ENCODE measurements at regions not wholly inside any gene's neighbourhood (a gene's known extent, or its start where the extent isn't known, plus 50 kb on each side); places are given as distances from the start of the nearest gene placed in this dataset.

DNA sequence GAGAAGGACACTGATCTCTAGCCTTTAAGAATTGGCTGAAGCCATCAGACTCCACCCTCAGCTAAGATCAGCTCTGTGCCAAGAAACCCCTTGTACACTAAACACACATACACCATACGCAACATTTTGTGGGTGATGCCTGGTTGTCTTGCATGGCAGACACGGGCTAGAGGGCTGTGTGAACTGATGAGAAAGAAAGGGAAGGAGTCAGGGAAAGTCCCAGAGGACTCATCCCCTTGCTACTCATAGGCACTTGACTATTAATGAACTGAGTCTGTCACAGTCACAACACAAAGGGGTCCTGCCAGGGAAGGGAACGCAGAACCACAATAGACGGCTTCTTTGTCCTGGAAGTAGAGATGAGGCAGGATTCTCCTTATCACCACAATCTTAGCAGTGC, 80.8 kb downstream of the EMP1 start (continued):
- TF ChIP-seq, protein P1, sequence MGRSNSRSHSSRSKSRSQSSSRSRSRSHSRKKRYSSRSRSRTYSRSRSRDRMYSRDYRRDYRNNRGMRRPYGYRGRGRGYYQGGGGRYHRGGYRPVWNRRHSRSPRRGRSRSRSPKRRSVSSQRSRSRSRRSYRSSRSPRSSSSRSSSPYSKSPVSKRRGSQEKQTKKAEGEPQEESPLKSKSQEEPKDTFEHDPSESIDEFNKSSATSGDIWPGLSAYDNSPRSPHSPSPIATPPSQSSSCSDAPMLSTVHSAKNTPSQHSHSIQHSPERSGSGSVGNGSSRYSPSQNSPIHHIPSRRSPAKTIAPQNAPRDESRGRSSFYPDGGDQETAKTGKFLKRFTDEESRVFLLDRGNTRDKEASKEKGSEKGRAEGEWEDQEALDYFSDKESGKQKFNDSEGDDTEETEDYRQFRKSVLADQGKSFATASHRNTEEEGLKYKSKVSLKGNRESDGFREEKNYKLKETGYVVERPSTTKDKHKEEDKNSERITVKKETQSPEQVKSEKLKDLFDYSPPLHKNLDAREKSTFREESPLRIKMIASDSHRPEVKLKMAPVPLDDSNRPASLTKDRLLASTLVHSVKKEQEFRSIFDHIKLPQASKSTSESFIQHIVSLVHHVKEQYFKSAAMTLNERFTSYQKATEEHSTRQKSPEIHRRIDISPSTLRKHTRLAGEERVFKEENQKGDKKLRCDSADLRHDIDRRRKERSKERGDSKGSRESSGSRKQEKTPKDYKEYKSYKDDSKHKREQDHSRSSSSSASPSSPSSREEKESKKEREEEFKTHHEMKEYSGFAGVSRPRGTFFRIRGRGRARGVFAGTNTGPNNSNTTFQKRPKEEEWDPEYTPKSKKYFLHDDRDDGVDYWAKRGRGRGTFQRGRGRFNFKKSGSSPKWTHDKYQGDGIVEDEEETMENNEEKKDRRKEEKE (IDR thresholded peaks at IDR 0.05), result no peak
- TF ChIP-seq MTA3 (IDR thresholded peaks at IDR 0.05; ENCODE audit: borderline replicate concordance, low read length), result no peak
- no peak for TF ChIP-seq HDGF (IDR thresholded peaks at IDR 0.05)
- no peak for TF ChIP-seq IKZF2 (IDR thresholded peaks at IDR 0.05)
- TF ChIP-seq, protein P2, sequence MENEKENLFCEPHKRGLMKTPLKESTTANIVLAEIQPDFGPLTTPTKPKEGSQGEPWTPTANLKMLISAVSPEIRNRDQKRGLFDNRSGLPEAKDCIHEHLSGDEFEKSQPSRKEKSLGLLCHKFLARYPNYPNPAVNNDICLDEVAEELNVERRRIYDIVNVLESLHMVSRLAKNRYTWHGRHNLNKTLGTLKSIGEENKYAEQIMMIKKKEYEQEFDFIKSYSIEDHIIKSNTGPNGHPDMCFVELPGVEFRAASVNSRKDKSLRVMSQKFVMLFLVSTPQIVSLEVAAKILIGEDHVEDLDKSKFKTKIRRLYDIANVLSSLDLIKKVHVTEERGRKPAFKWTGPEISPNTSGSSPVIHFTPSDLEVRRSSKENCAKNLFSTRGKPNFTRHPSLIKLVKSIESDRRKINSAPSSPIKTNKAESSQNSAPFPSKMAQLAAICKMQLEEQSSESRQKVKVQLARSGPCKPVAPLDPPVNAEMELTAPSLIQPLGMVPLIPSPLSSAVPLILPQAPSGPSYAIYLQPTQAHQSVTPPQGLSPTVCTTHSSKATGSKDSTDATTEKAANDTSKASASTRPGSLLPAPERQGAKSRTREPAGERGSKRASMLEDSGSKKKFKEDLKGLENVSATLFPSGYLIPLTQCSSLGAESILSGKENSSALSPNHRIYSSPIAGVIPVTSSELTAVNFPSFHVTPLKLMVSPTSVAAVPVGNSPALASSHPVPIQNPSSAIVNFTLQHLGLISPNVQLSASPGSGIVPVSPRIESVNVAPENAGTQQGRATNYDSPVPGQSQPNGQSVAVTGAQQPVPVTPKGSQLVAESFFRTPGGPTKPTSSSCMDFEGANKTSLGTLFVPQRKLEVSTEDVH (IDR thresholded peaks at IDR 0.05; ENCODE audit: low read depth, partially characterized antibody), result no peak

DNA sequence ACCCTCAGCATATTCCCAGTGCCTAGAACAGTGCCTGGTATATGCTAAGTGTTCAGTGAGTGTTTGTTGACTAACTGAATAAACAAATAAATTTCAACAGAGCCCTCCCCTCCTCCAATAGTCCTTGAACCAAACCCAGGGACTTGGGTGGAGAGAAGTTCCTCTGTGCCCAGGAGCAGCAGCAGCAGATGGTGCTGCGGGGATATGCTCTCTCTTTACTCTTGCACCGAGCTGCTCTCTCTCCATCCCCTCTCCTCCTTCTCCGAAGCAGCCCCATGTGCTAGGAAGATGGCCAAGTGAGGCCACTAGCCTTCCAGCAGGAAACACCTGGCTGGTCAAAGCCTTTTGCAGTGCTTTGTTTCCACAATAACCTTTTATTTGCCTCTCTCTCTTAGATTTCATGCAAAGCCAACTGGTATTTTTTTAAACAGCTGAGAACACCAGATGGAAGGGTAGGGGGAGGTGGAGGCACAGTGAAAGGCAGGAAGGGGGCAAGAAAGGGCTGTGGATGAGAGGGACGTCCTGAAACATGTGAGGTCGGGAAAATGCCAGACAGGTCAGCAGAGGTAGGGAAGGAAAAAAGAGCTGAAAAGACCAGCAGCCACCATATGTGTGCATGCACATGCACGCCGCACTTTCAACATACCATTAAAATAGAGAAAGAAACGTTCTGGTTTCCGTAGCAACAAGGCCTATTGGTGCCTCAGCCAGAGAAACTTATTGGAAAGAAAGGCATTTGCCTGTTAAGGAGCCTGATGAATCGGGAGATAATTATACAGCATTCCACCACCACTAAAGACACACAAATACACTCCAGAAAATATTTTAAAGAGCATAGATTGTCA, 78.9 kb downstream of the EMP1 start:
- POLR2A ChIA-PET, result no interaction called here
- Histone ChIP-seq H3K9ac (ENCODE audit: control insufficient read depth, insufficient read depth, low read length) (no peak overlapping the region), H3K9me3 (replicated peaks; ENCODE audit: control insufficient read depth, insufficient read depth, low read length) (no peaks in the 10 kb centered on the region), H3K4me3 (no peak overlapping the region), H2AFZ (ENCODE audit: control insufficient read depth, low read depth, low read length) (no peak overlapping the region), H3K27ac (ENCODE audit: control insufficient read depth, insufficient read depth) (no peak overlapping the region), H3K4me2 (ENCODE audit: control insufficient read depth, insufficient read depth) (no peak overlapping the region), H3K79me2 (ENCODE audit: control insufficient read depth, insufficient read depth, low read length) (no peaks in the 10 kb centered on the region), H4K20me1 (ENCODE audit: control insufficient read depth, insufficient read depth) (no peaks in the 10 kb centered on the region), H3K4me1 (ENCODE audit: control insufficient read depth, insufficient read depth, low read length) (no peaks in the 10 kb centered on the region), H3K36me3 (ENCODE audit: control insufficient read depth in 2 of 2, insufficient read depth in 2 of 2, low read length in 1 of 2) (no peaks in the 10 kb centered on the region), H3K27me3 (replicated peaks in 1 of 2; ENCODE audit: control insufficient read depth in 2 of 2, insufficient read depth in 2 of 2, low read length in 1 of 2) (peaks cover 3 to 7% of the 10 kb centered on the region in 2 experiments; a peak in 2 of 4 replicates)
- BruUV-seq (replicated peaks), result no TSS peak
- WGBS (ENCODE audit: insufficient coverage, insufficient replicate concordance, low lambda C conversion rate, missing lambda C conversion rate), result 10% methylated on average over 10 of the region's 10 CpGs
- SMC1A ChIA-PET (ENCODE audit: uncharacterized antibody, unreplicated experiment), result no interaction called here
- in situ Hi-C loops (cut with MboI) (no loop called here), intact Hi-C loops (cut with micrococcal nuclease; ENCODE audit: unreplicated experiment) (loop anchor here (5.0 to 10.0 kb wide), 2 partner anchors 589 to 892 kb away; no protein-coding TSS in a partner anchor)
- CTCF ChIA-PET, result interaction anchor here (0.6 to 1.2 kb wide), 3 partner anchors 39 to 394 kb away, joined by 3 read pairs; no protein-coding TSS in a partner anchor
- TF ChIP-seq SMAD5 (IDR thresholded peaks at IDR 0.05; ENCODE audit: low read depth) (no peak), CHD4 (IDR thresholded peaks at IDR 0.05) (no peak), NBN (IDR thresholded peaks at IDR 0.05) (no peak), GABPA (IDR thresholded peaks at IDR 0.05; ENCODE audit: low read depth) (no peak)
- TF ChIP-seq, protein P3, sequence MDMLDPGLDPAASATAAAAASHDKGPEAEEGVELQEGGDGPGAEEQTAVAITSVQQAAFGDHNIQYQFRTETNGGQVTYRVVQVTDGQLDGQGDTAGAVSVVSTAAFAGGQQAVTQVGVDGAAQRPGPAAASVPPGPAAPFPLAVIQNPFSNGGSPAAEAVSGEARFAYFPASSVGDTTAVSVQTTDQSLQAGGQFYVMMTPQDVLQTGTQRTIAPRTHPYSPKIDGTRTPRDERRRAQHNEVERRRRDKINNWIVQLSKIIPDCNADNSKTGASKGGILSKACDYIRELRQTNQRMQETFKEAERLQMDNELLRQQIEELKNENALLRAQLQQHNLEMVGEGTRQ (IDR thresholded peaks at IDR 0.05; ENCODE audit: borderline replicate concordance, low read depth, low read length), result no peak
- DNase-seq (ENCODE audit: low read depth, low spot score), result no peak
- no peak for FAIRE-seq
- ATAC-seq, result no peak
- RAD21 ChIA-PET (ENCODE audit: unreplicated experiment), result interaction anchor here (0.6 kb wide), 1 partner anchor 339 kb away, joined by 3 read pairs; no protein-coding TSS in a partner anchor

Data from GM12878 (cell line).